HEK293 (cell line): ENCODE measurements at regions not wholly inside any gene's neighbourhood (a gene's known extent, or its start where the extent isn't known, plus 50 kb on each side); places are given as distances from the start of the nearest gene placed in this dataset.

Experiments used
- CTCF ChIA-PET: fragments of 350-600 bp; formaldehyde crosslinking; extraction: SDS; loops from one replicate; lab custom pipeline; 2021; ENCODE audit warnings: antibody characterized with exemption; lab: Yijun Ruan, JAX
- POLR2A ChIA-PET: fragments of 300-600 bp; formaldehyde crosslinking; extraction: SDS; loops from one replicate; lab custom pipeline; 2020; ENCODE audit warnings: antibody characterized with exemption, inconsistent platforms; lab: Yijun Ruan, JAX
- H3K27ac ChIP-seq: fragments of 200-500 bp; sonication (Bioruptor generic); 2 replicates; pipeline ENCODE4 v1.5.1; 2014; ENCODE audit warnings: low read depth, low read length, control low read depth, inconsistent platforms; ENCODE audit errors: extremely low read depth
- H3K36me3 ChIP-seq, 2 experiments: fragments of 200-500 bp in 1 of 2; sonication (Bioruptor generic) in 1 of 2; 1 replicate in 1 of 2; 2 replicates in 1 of 2; pipeline ENCODE4 v1.5.1; 2014 to 2017; ENCODE audit warnings: inconsistent platforms in 2 of 2, low read length in 2 of 2; ENCODE audit not compliant: control insufficient read depth in 2 of 2, insufficient read depth in 1 of 2
- H3K4me1 ChIP-seq: fragments of 200-500 bp; sonication (Bioruptor generic); 2 replicates; pipeline ENCODE4 v1.5.1; 2014; ENCODE audit warnings: mild to moderate bottlenecking, low read length, inconsistent platforms; ENCODE audit not compliant: control insufficient read depth, insufficient read depth
- H3K4me3 ChIP-seq: 2 replicates; pipeline ENCODE4 v1.5.1; 2011; ENCODE audit warnings: low read depth, mild to moderate bottlenecking, control low read depth, low read length, moderate library complexity
- H3K9me3 ChIP-seq: fragments of 200-500 bp; sonication (Bioruptor generic); 2 replicates; pipeline ENCODE4 v1.5.1; 2014; ENCODE audit warnings: low read depth, low read length, inconsistent platforms; ENCODE audit not compliant: control insufficient read depth, insufficient read depth
- GLI2 ChIP-seq: fragments of 450-650 bp; formaldehyde crosslinking; IDR thresholded peaks from 2 replicates; pipeline ENCODE4; 2017; ENCODE audit warnings: missing biosample characterization, missing genetic modification characterization, low read depth, borderline replicate concordance
- HIC1 ChIP-seq: fragments of 450-650 bp; formaldehyde crosslinking; IDR thresholded peaks from 2 replicates; pipeline ENCODE4 v1.5.1; 2016; ENCODE audit warnings: missing biosample characterization, missing genetic modification characterization
- HOXC10 ChIP-seq: sonication (generic); formaldehyde crosslinking; IDR thresholded peaks from 2 replicates; pipeline ENCODE4 v1.8.1; 2023; ENCODE audit warnings: mild to moderate bottlenecking, missing genetic modification reagents
- PRDM6 ChIP-seq: fragments of 450-650 bp; formaldehyde crosslinking; IDR thresholded peaks from 2 replicates; pipeline ENCODE4 v1.5.1; 2017; ENCODE audit warnings: missing biosample characterization, missing genetic modification characterization
- RBAK ChIP-seq: fragments of 450-650 bp; formaldehyde crosslinking; IDR thresholded peaks from 2 replicates; pipeline ENCODE4 v1.5.1; 2016; ENCODE audit warnings: missing biosample characterization, missing genetic modification characterization
- ZBTB49 ChIP-seq: fragments of 450-650 bp; formaldehyde crosslinking; IDR thresholded peaks from 2 replicates; pipeline ENCODE4 v1.5.1; 2016; ENCODE audit warnings: missing biosample characterization, missing genetic modification characterization, low read depth
- ZFHX2 ChIP-seq: fragments of 450-650 bp; formaldehyde crosslinking; conservative IDR thresholded peaks from 2 replicates; pipeline ENCODE4 v1.5.1; 2016; ENCODE audit warnings: missing biosample characterization, missing genetic modification characterization
- ZFP3 ChIP-seq: fragments of 450-650 bp; formaldehyde crosslinking; IDR thresholded peaks from 2 replicates; pipeline ENCODE4 v1.5.1; 2016; ENCODE audit warnings: low read depth, missing biosample characterization, missing genetic modification characterization
- ZFP37 ChIP-seq: fragments of 450-650 bp; formaldehyde crosslinking; IDR thresholded peaks from 2 replicates; pipeline ENCODE4 v1.5.1; 2016; ENCODE audit warnings: missing biosample characterization, missing genetic modification characterization
- ZNF280C ChIP-seq: fragments of 450-650 bp; formaldehyde crosslinking; IDR thresholded peaks from 2 replicates; pipeline ENCODE4 v1.5.1; 2016; ENCODE audit warnings: missing biosample characterization, missing genetic modification characterization
- ZNF398 ChIP-seq: fragments of 450-650 bp; formaldehyde crosslinking; IDR thresholded peaks from 2 replicates; pipeline ENCODE4 v1.5.1; 2017; ENCODE audit warnings: missing biosample characterization, missing genetic modification characterization
- ZNF558 ChIP-seq: fragments of 450-650 bp; formaldehyde crosslinking; IDR thresholded peaks from 2 replicates; pipeline ENCODE4 v1.5.1; 2016; ENCODE audit warnings: missing biosample characterization, missing genetic modification characterization
- ZNF654 ChIP-seq: fragments of 450-650 bp; formaldehyde crosslinking; IDR thresholded peaks from 2 replicates; pipeline ENCODE4 v1.5.1; 2016; ENCODE audit warnings: low read depth, missing biosample characterization, missing genetic modification characterization
- ZNF704 ChIP-seq: fragments of 450-650 bp; formaldehyde crosslinking; IDR thresholded peaks from 2 replicates; pipeline ENCODE4 v1.5.1; 2016; ENCODE audit warnings: missing biosample characterization, missing genetic modification characterization
- TF ChIP-seq, protein P1 (sequence below): fragments of 450-650 bp; formaldehyde crosslinking; IDR thresholded peaks from 2 replicates; pipeline ENCODE4 v1.5.1; 2016; ENCODE audit warnings: missing biosample characterization, missing genetic modification characterization
- TF ChIP-seq, protein P2 (sequence below): fragments of 450-650 bp; formaldehyde crosslinking; IDR thresholded peaks from 2 replicates; pipeline ENCODE4 v1.5.1; 2016; ENCODE audit warnings: missing biosample characterization, missing genetic modification characterization

DNA sequence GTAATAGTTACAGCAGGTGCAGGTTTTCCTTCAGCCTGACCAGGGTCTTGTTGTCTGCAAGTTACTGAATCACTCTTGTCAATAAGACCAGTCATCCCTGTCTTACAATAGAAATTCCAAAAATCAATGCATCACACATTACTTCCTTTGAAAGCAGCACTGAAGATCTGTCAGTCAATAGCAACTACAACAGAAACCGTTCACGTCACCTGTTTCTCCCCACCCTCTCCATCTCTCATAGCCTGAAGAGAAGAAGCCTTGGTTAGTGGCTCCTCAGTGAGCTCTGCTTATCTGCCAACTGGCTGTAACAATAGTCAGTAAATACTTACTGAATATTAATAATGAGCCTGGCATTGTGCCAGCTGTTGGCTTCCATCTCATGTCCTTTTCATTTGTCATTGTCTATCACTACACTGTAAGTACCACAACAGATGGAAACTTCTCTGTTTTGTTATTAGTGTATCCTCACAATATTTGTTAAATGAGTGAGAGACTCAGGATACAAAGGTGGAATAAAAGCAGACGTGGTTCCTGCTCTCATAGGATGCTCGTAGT, 195.2 kb downstream of the S1PR1 start:
- H3K9me3 ChIP-seq = no peaks in the 10 kb centered on the region
- POLR2A ChIA-PET = no interaction called here
- no peak overlapping the region for H3K4me3 ChIP-seq
- TF ChIP-seq ZNF398 = no peak
- TF ChIP-seq GLI2 (tag by site-specific recombination) = no peak
- no peak for TF ChIP-seq ZFP3 (tag by site-specific recombination)
- TF ChIP-seq, protein P1, sequence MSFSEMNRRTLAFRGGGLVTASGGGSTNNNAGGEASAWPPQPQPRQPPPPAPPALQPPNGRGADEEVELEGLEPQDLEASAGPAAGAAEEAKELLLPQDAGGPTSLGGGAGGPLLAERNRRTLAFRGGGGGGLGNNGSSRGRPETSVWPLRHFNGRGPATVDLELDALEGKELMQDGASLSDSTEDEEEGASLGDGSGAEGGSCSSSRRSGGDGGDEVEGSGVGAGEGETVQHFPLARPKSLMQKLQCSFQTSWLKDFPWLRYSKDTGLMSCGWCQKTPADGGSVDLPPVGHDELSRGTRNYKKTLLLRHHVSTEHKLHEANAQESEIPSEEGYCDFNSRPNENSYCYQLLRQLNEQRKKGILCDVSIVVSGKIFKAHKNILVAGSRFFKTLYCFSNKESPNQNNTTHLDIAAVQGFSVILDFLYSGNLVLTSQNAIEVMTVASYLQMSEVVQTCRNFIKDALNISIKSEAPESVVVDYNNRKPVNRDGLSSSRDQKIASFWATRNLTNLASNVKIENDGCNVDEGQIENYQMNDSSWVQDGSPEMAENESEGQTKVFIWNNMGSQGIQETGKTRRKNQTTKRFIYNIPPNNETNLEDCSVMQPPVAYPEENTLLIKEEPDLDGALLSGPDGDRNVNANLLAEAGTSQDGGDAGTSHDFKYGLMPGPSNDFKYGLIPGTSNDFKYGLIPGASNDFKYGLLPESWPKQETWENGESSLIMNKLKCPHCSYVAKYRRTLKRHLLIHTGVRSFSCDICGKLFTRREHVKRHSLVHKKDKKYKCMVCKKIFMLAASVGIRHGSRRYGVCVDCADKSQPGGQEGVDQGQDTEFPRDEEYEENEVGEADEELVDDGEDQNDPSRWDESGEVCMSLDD (tag by site-specific recombination) = no peak
- TF ChIP-seq RBAK (tag by site-specific recombination) = no peak
- no peak for TF ChIP-seq ZFHX2 (tag by site-specific recombination)
- no peak for TF ChIP-seq ZBTB49 (tag by site-specific recombination)
- no peak for TF ChIP-seq HOXC10 (CRISPR knock-in tag)
- TF ChIP-seq, protein P2, sequence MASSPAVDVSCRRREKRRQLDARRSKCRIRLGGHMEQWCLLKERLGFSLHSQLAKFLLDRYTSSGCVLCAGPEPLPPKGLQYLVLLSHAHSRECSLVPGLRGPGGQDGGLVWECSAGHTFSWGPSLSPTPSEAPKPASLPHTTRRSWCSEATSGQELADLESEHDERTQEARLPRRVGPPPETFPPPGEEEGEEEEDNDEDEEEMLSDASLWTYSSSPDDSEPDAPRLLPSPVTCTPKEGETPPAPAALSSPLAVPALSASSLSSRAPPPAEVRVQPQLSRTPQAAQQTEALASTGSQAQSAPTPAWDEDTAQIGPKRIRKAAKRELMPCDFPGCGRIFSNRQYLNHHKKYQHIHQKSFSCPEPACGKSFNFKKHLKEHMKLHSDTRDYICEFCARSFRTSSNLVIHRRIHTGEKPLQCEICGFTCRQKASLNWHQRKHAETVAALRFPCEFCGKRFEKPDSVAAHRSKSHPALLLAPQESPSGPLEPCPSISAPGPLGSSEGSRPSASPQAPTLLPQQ (tag by site-specific recombination) = no peak
- no peak for TF ChIP-seq ZFP37 (tag by site-specific recombination)
- TF ChIP-seq ZNF280C (tag by site-specific recombination) = no peak
- TF ChIP-seq ZNF704 = no peak
- TF ChIP-seq PRDM6 (tag by site-specific recombination) = no peak
- TF ChIP-seq ZNF558 (tag by site-specific recombination) = no peak
- no peak for TF ChIP-seq ZNF654 (tag by site-specific recombination)
- TF ChIP-seq HIC1 (tag by site-specific recombination) = no peak
- H3K36me3 ChIP-seq = no peaks in the 10 kb centered on the region
- no peaks in the 10 kb centered on the region for H3K4me1 ChIP-seq
- H3K27ac ChIP-seq = no peak overlapping the region
- CTCF ChIA-PET = interaction anchor here (0.6 kb wide), 1 partner anchor 117 kb away, joined by 4 read pairs; no protein-coding TSS in a partner anchor
